HepG2 (cell line): ENCODE measurements at regions not wholly inside any gene's neighbourhood (a gene's known extent, or its start where the extent isn't known, plus 50 kb on each side); places are given as distances from the start of the nearest gene placed in this dataset.

ENCODE experiments used
- ATAC-seq: fragments of 200-7000 bp; cut with Tn5 transposase; 3 replicates; pipeline ENCODE4 v1.9.1; 2020; ENCODE audit warnings: mild to moderate bottlenecking, moderate library complexity
- BruUV-seq: library from RNA; stranded (reverse); fragments of 400-500 nt; replicated peaks from 2 replicates; lab custom pipeline; 2021; lab: Mats Ljungman, UMichigan
- CTCF ChIA-PET: fragments of 300-600 bp; formaldehyde crosslinking; extraction: SDS; loops from one replicate; lab custom pipeline; 2021; ENCODE audit warnings: low total read pairs, inconsistent platforms, low intra/inter-chr PET ratio; lab: Yijun Ruan, JAX
- POLR2A ChIA-PET: fragments of 350-600 bp; sonication (Branson Sonifier 250); formaldehyde crosslinking; loops from one replicate; lab custom pipeline; 2020; ENCODE audit warnings: antibody characterized with exemption, inconsistent platforms; lab: Yijun Ruan, JAX
- DNase-seq: peaks from one replicate; pipeline ENCODE4 v3.0.0-alpha.2; 2015; ENCODE audit warnings: low spot score
- FAIRE-seq: peaks from 3 replicates; lab custom pipeline; 2011; peaks lifted over from hg19 to GRCh38; lab: Jason Lieb, UNC
- H2AFZ ChIP-seq: one replicate; pipeline ENCODE4 v1.6.1; 2011; ENCODE audit warnings: low read length, inconsistent platforms
- H3K27ac ChIP-seq: fragments of 300-600 bp; 3 replicates; pipeline ENCODE4 v1.8.0; 2011; ENCODE audit warnings: mixed run types, mild to moderate bottlenecking, mixed read lengths, low read length, inconsistent platforms; ENCODE audit not compliant: insufficient read depth; ENCODE audit errors: extremely low read length
- H3K27me3 ChIP-seq, 2 experiments: fragments of 200-600 bp in 1 of 2; 2 replicates in 1 of 2; 3 replicates in 1 of 2; pipeline versions ENCODE4 v1.6.0 to v1.8.0; 2011; ENCODE audit warnings: low read length in 2 of 2, mild to moderate bottlenecking in 2 of 2, moderate library complexity in 2 of 2, inconsistent platforms in 1 of 2; ENCODE audit not compliant: insufficient read depth in 2 of 2, control insufficient read depth in 1 of 2
- H3K36me3 ChIP-seq, 2 experiments: fragments of 200-600 bp in 1 of 2; replicated peaks in 1 of 2; 2 replicates in 1 of 2; 3 replicates in 1 of 2; pipeline versions ENCODE4 v1.5.1 to v1.8.0; 2011; ENCODE audit warnings: low read length in 2 of 2, inconsistent platforms in 1 of 2; ENCODE audit not compliant: insufficient read depth in 2 of 2, control insufficient read depth in 1 of 2
- H3K4me1 ChIP-seq: 2 replicates; pipeline ENCODE4 v1.5.1; 2012; ENCODE audit warnings: low read length, inconsistent platforms; ENCODE audit not compliant: insufficient read depth
- H3K4me2 ChIP-seq: 2 replicates; pipeline ENCODE4 v1.6.0; 2011; ENCODE audit warnings: low read depth, low read length, inconsistent platforms
- H3K4me3 ChIP-seq, 3 experiments: fragments of 200-600 bp in 1 of 3; sonication (generic), shearing (Covaris generic) in 1 of 3; replicated peaks in 1 of 3; 2 replicates each; pipeline ENCODE4 v1.5.1; 2011 to 2016; ENCODE audit warnings: low read length in 3 of 3, inconsistent platforms in 2 of 3, low read depth in 2 of 3, mild to moderate bottlenecking in 2 of 3, control low read depth in 1 of 3, mixed read lengths in 1 of 3; ENCODE audit not compliant: insufficient read depth in 1 of 3
- H3K79me2 ChIP-seq: one replicate; pipeline ENCODE4 v1.6.1; 2011; ENCODE audit warnings: low read length, inconsistent platforms; ENCODE audit not compliant: insufficient read depth
- H3K9ac ChIP-seq: 2 replicates; pipeline ENCODE4 v1.6.0; 2011; ENCODE audit warnings: mild to moderate bottlenecking, low read depth, low read length, inconsistent platforms; ENCODE audit not compliant: insufficient read depth
- H3K9me3 ChIP-seq: 2 replicates; pipeline ENCODE4 v1.5.1; 2012; ENCODE audit warnings: mild to moderate bottlenecking, low read length
- H4K20me1 ChIP-seq: 2 replicates; pipeline ENCODE4 v1.6.0; 2011; ENCODE audit warnings: inconsistent platforms, mild to moderate bottlenecking, low read length, moderate library complexity; ENCODE audit not compliant: insufficient read depth
- DR1 ChIP-seq: sonication (generic); formaldehyde crosslinking; IDR thresholded peaks from 2 replicates; pipeline ENCODE4 v1.8.0; 2021; ENCODE audit warnings: mild to moderate bottlenecking, missing genetic modification reagents, inconsistent platforms
- GABPB1 ChIP-seq: IDR thresholded peaks from 2 replicates; pipeline ENCODE4 v1.6.1; 2016; ENCODE audit warnings: mild to moderate bottlenecking, missing genetic modification reagents, moderate library complexity, missing compliant biosample characterization
- HNF4G ChIP-seq, 2 experiments: sonication (generic) in 1 of 2; formaldehyde crosslinking in 1 of 2; IDR thresholded peaks; 2 replicates each; pipeline versions ENCODE4 v1.4.0 to v1.6.1; 2011 to 2020; ENCODE audit warnings: borderline replicate concordance in 2 of 2, low read depth in 2 of 2, mild to moderate bottlenecking in 2 of 2, low read length in 1 of 2, missing genetic modification reagents in 1 of 2, moderate library complexity in 1 of 2
- HOXA7 ChIP-seq: sonication (generic); formaldehyde crosslinking; IDR thresholded peaks from 2 replicates; pipeline ENCODE4 v1.8.1; 2022; ENCODE audit warnings: mild to moderate bottlenecking, missing genetic modification reagents, moderate library complexity
- MAFF ChIP-seq: IDR thresholded peaks from 2 replicates; pipeline ENCODE4 v1.6.1; 2011; ENCODE audit warnings: low read depth, low read length, improper control_type of control experiment
- MYNN ChIP-seq: sonication (generic); formaldehyde crosslinking; IDR thresholded peaks from 2 replicates; pipeline ENCODE4 v1.4.0; 2020; ENCODE audit warnings: mild to moderate bottlenecking, low read depth, missing genetic modification reagents
- NAIF1 ChIP-seq: sonication (generic); formaldehyde crosslinking; IDR thresholded peaks from 2 replicates; pipeline ENCODE4 v1.5.0; 2020; ENCODE audit warnings: mild to moderate bottlenecking, missing genetic modification reagents, borderline replicate concordance
- RFX1 ChIP-seq: fragments of 450-650 bp; IDR thresholded peaks from 2 replicates; pipeline ENCODE4 v1.6.1; 2017
- RFX5 ChIP-seq: IDR thresholded peaks from 2 replicates; pipeline ENCODE4 v1.6.1; 2011; ENCODE audit warnings: low read depth, low read length, improper control_type of control experiment
- SALL2 ChIP-seq: sonication (generic); formaldehyde crosslinking; IDR thresholded peaks from 2 replicates; pipeline ENCODE4 v1.8.1; 2023; ENCODE audit warnings: mild to moderate bottlenecking, missing genetic modification reagents, inconsistent platforms
- SMARCC2 ChIP-seq: fragments of 450-650 bp; IDR thresholded peaks from 2 replicates; pipeline ENCODE4 v1.6.1; 2017; ENCODE audit warnings: antibody characterized with exemption, mild to moderate bottlenecking
- SNAI1 ChIP-seq: sonication (generic); formaldehyde crosslinking; IDR thresholded peaks from 2 replicates; pipeline ENCODE4 v1.5.0; 2020; ENCODE audit warnings: mild to moderate bottlenecking, missing genetic modification reagents, borderline replicate concordance
- SOX5 ChIP-seq: IDR thresholded peaks from 2 replicates; pipeline ENCODE4 v1.6.1; 2016; ENCODE audit warnings: borderline replicate concordance
- TCF7L2 ChIP-seq: IDR thresholded peaks from 2 replicates; pipeline ENCODE4 v1.6.1; 2011; ENCODE audit warnings: mild to moderate bottlenecking, low read depth, low read length, moderate library complexity
- YEATS4 ChIP-seq: sonication (generic); formaldehyde crosslinking; IDR thresholded peaks from 2 replicates; pipeline ENCODE4 v1.4.0; 2020; ENCODE audit warnings: missing genetic modification reagents, borderline replicate concordance
- ZNF501 ChIP-seq: sonication (generic); formaldehyde crosslinking; IDR thresholded peaks from 2 replicates; pipeline ENCODE4 v1.5.1; 2020; ENCODE audit warnings: mild to moderate bottlenecking, moderate library complexity, missing genetic modification reagents
- ZNF788 ChIP-seq: sonication (generic); formaldehyde crosslinking; IDR thresholded peaks from 2 replicates; pipeline ENCODE4 v1.5.0; 2020; ENCODE audit warnings: mild to moderate bottlenecking, missing genetic modification reagents, borderline replicate concordance
- WGBS: methylation state at CpG from one replicate; pipeline ENCODE4 v1.1.6; 2017; ENCODE audit warnings: low lambda C conversion rate; 5-methylcytosine and 5-hydroxymethylcytosine counted together
- in situ Hi-C: cut with HindIII; loops from 2 replicates; pipeline ENCODE4 v1.10.0; 2017; ENCODE audit warnings: low pct_unique_long_range_greater_than_20kb; ENCODE audit not compliant: extremely low pct_ligation_motif_present
- intact Hi-C: fragments of 100-400 bp; cut with micrococcal nuclease; formaldehyde crosslinking; loops from one replicate; pipeline ENCODE4 v1.10.0; 2022; ENCODE audit not compliant: unreplicated experiment
- TF ChIP-seq, protein P1 (sequence below): sonication (generic); formaldehyde crosslinking; IDR thresholded peaks from 2 replicates; pipeline ENCODE4 v1.4.0; 2020; ENCODE audit warnings: mild to moderate bottlenecking, missing genetic modification reagents
- TF ChIP-seq, protein P2 (sequence below): sonication (generic); formaldehyde crosslinking; IDR thresholded peaks from 2 replicates; pipeline ENCODE4 v1.8.0; 2022; ENCODE audit warnings: missing genetic modification reagents, low read depth, mild to moderate bottlenecking, borderline replicate concordance

DNA sequence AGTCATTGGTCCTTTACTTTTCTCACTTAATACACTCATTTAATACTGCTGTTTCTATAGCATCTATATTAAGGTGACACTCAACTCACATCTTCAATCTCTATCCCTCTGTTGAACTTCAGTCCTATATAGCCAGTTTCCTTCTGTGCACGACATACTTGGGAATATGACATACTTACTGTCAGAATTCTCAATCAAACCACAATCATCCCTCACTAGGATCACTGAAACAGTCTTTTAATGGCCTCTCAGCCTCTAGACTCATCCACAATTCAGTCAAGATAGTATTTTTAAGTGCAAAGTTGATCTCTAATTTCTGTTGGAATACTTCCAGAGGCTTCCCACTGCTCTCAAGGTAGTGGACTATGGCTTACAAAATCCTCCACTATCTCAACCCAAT, 251.0 kb upstream of the MEF2C start:
- no peaks in the 10 kb centered on the region for H3K9me3 ChIP-seq
- no peak overlapping the region for H3K9ac ChIP-seq
- DNase-seq: no peak
- H3K4me2 ChIP-seq: no peak overlapping the region
- no peaks in the 10 kb centered on the region for H3K4me1 ChIP-seq
- H2AFZ ChIP-seq: no peak overlapping the region
- CTCF ChIA-PET: no interaction called here
- WGBS: 0% methylated on average over 1 of the region's 1 CpG
- H3K79me2 ChIP-seq: no peaks in the 10 kb centered on the region
- FAIRE-seq: no peak
- BruUV-seq: no TSS peak
- POLR2A ChIA-PET: no interaction called here
- H3K4me3 ChIP-seq: no peak overlapping the region
- in situ Hi-C loops (no loop called here), intact Hi-C loops (no loop called here)
- no peaks in the 10 kb centered on the region for H3K36me3 ChIP-seq
- H3K27ac ChIP-seq: no peak overlapping the region
- TF ChIP-seq SNAI1 (CRISPR knock-in tag) (no peak), RFX1 (no peak), SOX5 (CRISPR knock-in tag) (no peak), HNF4G (IDR thresholded peaks at IDR 0.05; ENCODE audit: borderline replicate concordance, low read depth, low read length) (no peak), HNF4G (CRISPR knock-in tag; IDR thresholded peaks at IDR 0.05; ENCODE audit: borderline replicate concordance, low read depth) (no peak), SALL2 (CRISPR knock-in tag) (no peak), ZNF501 (no peak), MAFF (no peak), TCF7L2 (no peak), SMARCC2 (no peak), NAIF1 (CRISPR knock-in tag) (no peak), HOXA7 (CRISPR knock-in tag) (no peak), DR1 (CRISPR knock-in tag) (no peak), ZNF788 (CRISPR knock-in tag) (no peak), RFX5 (no peak), YEATS4 (CRISPR knock-in tag) (no peak), GABPB1 (no peak), MYNN (CRISPR knock-in tag) (no peak)
- TF ChIP-seq, protein P1, sequence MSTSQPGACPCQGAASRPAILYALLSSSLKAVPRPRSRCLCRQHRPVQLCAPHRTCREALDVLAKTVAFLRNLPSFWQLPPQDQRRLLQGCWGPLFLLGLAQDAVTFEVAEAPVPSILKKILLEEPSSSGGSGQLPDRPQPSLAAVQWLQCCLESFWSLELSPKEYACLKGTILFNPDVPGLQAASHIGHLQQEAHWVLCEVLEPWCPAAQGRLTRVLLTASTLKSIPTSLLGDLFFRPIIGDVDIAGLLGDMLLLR (CRISPR knock-in tag): no peak
- TF ChIP-seq, protein P2, sequence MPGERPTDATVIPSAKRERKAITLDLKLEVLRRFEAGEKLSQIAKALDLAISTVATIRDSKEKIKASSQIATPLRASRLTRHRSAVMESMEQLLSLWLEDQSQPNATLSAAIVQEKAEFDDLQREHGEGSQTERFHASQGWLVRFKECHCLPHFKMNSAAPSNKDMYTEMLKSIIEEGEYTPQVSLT (CRISPR knock-in tag): no peak
- TF ChIP-seq, all 625 proteins: peak for 0
- Histone ChIP-seq H3K27me3 (no peaks in the 10 kb centered on the region), H4K20me1 (no peaks in the 10 kb centered on the region)
- ATAC-seq: no peak
